HepG2 (cell line): ENCODE measurements at regions not wholly inside any gene's neighbourhood (a gene's known extent, or its start where the extent isn't known, plus 50 kb on each side); places are given as distances from the start of the nearest gene placed in this dataset.

ENCODE experiments used
- ATAC-seq: fragments of 200-7000 bp; cut with Tn5 transposase; 3 replicates; pipeline ENCODE4 v1.9.1; 2020; ENCODE audit warnings: mild to moderate bottlenecking, moderate library complexity
- BruUV-seq: library from RNA; stranded (reverse); fragments of 400-500 nt; replicated peaks from 2 replicates; lab custom pipeline; 2021; lab: Mats Ljungman, UMichigan
- CTCF ChIA-PET: fragments of 300-600 bp; formaldehyde crosslinking; extraction: SDS; loops from one replicate; lab custom pipeline; 2021; ENCODE audit warnings: low total read pairs, inconsistent platforms, low intra/inter-chr PET ratio; lab: Yijun Ruan, JAX
- POLR2A ChIA-PET: fragments of 350-600 bp; sonication (Branson Sonifier 250); formaldehyde crosslinking; loops from one replicate; lab custom pipeline; 2020; ENCODE audit warnings: antibody characterized with exemption, inconsistent platforms; lab: Yijun Ruan, JAX
- DNase-seq: peaks from one replicate; pipeline ENCODE4 v3.0.0-alpha.2; 2015; ENCODE audit warnings: low spot score
- FAIRE-seq: peaks from 3 replicates; lab custom pipeline; 2011; peaks lifted over from hg19 to GRCh38; lab: Jason Lieb, UNC
- H2AFZ ChIP-seq: one replicate; pipeline ENCODE4 v1.6.1; 2011; ENCODE audit warnings: low read length, inconsistent platforms
- H3K27ac ChIP-seq: fragments of 300-600 bp; 3 replicates; pipeline ENCODE4 v1.8.0; 2011; ENCODE audit warnings: mixed run types, mild to moderate bottlenecking, mixed read lengths, low read length, inconsistent platforms; ENCODE audit not compliant: insufficient read depth; ENCODE audit errors: extremely low read length
- H3K27me3 ChIP-seq, 2 experiments: fragments of 200-600 bp in 1 of 2; 2 replicates in 1 of 2; 3 replicates in 1 of 2; pipeline versions ENCODE4 v1.6.0 to v1.8.0; 2011; ENCODE audit warnings: low read length in 2 of 2, mild to moderate bottlenecking in 2 of 2, moderate library complexity in 2 of 2, inconsistent platforms in 1 of 2; ENCODE audit not compliant: insufficient read depth in 2 of 2, control insufficient read depth in 1 of 2
- H3K36me3 ChIP-seq, 2 experiments: fragments of 200-600 bp in 1 of 2; replicated peaks in 1 of 2; 2 replicates in 1 of 2; 3 replicates in 1 of 2; pipeline versions ENCODE4 v1.5.1 to v1.8.0; 2011; ENCODE audit warnings: low read length in 2 of 2, inconsistent platforms in 1 of 2; ENCODE audit not compliant: insufficient read depth in 2 of 2, control insufficient read depth in 1 of 2
- H3K4me1 ChIP-seq: 2 replicates; pipeline ENCODE4 v1.5.1; 2012; ENCODE audit warnings: low read length, inconsistent platforms; ENCODE audit not compliant: insufficient read depth
- H3K4me2 ChIP-seq: 2 replicates; pipeline ENCODE4 v1.6.0; 2011; ENCODE audit warnings: low read depth, low read length, inconsistent platforms
- H3K4me3 ChIP-seq, 3 experiments: fragments of 200-600 bp in 1 of 3; sonication (generic), shearing (Covaris generic) in 1 of 3; replicated peaks in 1 of 3; 2 replicates each; pipeline ENCODE4 v1.5.1; 2011 to 2016; ENCODE audit warnings: low read length in 3 of 3, inconsistent platforms in 2 of 3, low read depth in 2 of 3, mild to moderate bottlenecking in 2 of 3, control low read depth in 1 of 3, mixed read lengths in 1 of 3; ENCODE audit not compliant: insufficient read depth in 1 of 3
- H3K79me2 ChIP-seq: one replicate; pipeline ENCODE4 v1.6.1; 2011; ENCODE audit warnings: low read length, inconsistent platforms; ENCODE audit not compliant: insufficient read depth
- H3K9ac ChIP-seq: 2 replicates; pipeline ENCODE4 v1.6.0; 2011; ENCODE audit warnings: mild to moderate bottlenecking, low read depth, low read length, inconsistent platforms; ENCODE audit not compliant: insufficient read depth
- H3K9me3 ChIP-seq: 2 replicates; pipeline ENCODE4 v1.5.1; 2012; ENCODE audit warnings: mild to moderate bottlenecking, low read length
- H4K20me1 ChIP-seq: 2 replicates; pipeline ENCODE4 v1.6.0; 2011; ENCODE audit warnings: inconsistent platforms, mild to moderate bottlenecking, low read length, moderate library complexity; ENCODE audit not compliant: insufficient read depth
- BCL6 ChIP-seq: IDR thresholded peaks from 2 replicates; pipeline ENCODE4 v1.6.1; 2016; ENCODE audit warnings: missing genetic modification reagents, missing compliant biosample characterization
- DR1 ChIP-seq: sonication (generic); formaldehyde crosslinking; IDR thresholded peaks from 2 replicates; pipeline ENCODE4 v1.8.0; 2021; ENCODE audit warnings: mild to moderate bottlenecking, missing genetic modification reagents, inconsistent platforms
- HMGXB4 ChIP-seq, 2 experiments: sonication (generic) in 1 of 2; formaldehyde crosslinking in 1 of 2; IDR thresholded peaks; 2 replicates each; pipeline versions ENCODE4 v1.4.0 to v1.6.1; 2018 to 2020; ENCODE audit warnings: missing genetic modification reagents in 2 of 2, borderline replicate concordance in 1 of 2, low read depth in 1 of 2, mild to moderate bottlenecking in 1 of 2, missing biosample characterization in 1 of 2
- JUND ChIP-seq: sonication (generic); formaldehyde crosslinking; IDR thresholded peaks from 2 replicates; pipeline ENCODE4 v1.8.0; 2022; ENCODE audit warnings: mild to moderate bottlenecking, missing genetic modification reagents
- KDM4B ChIP-seq: sonication (generic); formaldehyde crosslinking; IDR thresholded peaks from 2 replicates; pipeline ENCODE4 v1.4.0; 2020; ENCODE audit warnings: missing genetic modification reagents
- KDM5A ChIP-seq: fragments of 200-600 bp; sonication (generic); IDR thresholded peaks from 2 replicates; pipeline ENCODE4 v1.7.0; 2018; ENCODE audit warnings: antibody characterized with exemption, mild to moderate bottlenecking, low read length, borderline replicate concordance
- MNT ChIP-seq: fragments of 450-650 bp; IDR thresholded peaks from 2 replicates; pipeline ENCODE4 v1.6.1; 2016
- MXI1 ChIP-seq: IDR thresholded peaks from 3 replicates; pipeline ENCODE4 v1.6.1; 2012; ENCODE audit warnings: low read depth, low read length, inconsistent platforms, borderline replicate concordance
- TFDP2 ChIP-seq: sonication (generic); formaldehyde crosslinking; IDR thresholded peaks from 2 replicates; pipeline ENCODE4 v1.4.0; 2020; ENCODE audit warnings: missing genetic modification reagents
- ZC3H4 ChIP-seq: sonication (generic); formaldehyde crosslinking; IDR thresholded peaks from 2 replicates; pipeline ENCODE4 v1.4.0; 2020; ENCODE audit warnings: missing genetic modification reagents, borderline replicate concordance
- ZNF30 ChIP-seq: sonication (generic); formaldehyde crosslinking; IDR thresholded peaks from 2 replicates; pipeline ENCODE4 v1.5.0; 2020; ENCODE audit warnings: mild to moderate bottlenecking, missing genetic modification reagents
- ZNF558 ChIP-seq: sonication (generic); formaldehyde crosslinking; IDR thresholded peaks from 2 replicates; pipeline ENCODE4 v1.9.0; 2022; ENCODE audit warnings: mild to moderate bottlenecking, missing genetic modification reagents, borderline replicate concordance
- ZNF567 ChIP-seq: sonication (generic); formaldehyde crosslinking; IDR thresholded peaks from 2 replicates; pipeline ENCODE4 v1.8.1; 2023; ENCODE audit warnings: mild to moderate bottlenecking, missing genetic modification reagents, borderline replicate concordance
- WGBS: methylation state at CpG from one replicate; pipeline ENCODE4 v1.1.6; 2017; ENCODE audit warnings: low lambda C conversion rate; 5-methylcytosine and 5-hydroxymethylcytosine counted together
- in situ Hi-C: cut with HindIII; loops from 2 replicates; pipeline ENCODE4 v1.10.0; 2017; ENCODE audit warnings: low pct_unique_long_range_greater_than_20kb; ENCODE audit not compliant: extremely low pct_ligation_motif_present
- intact Hi-C: fragments of 100-400 bp; cut with micrococcal nuclease; formaldehyde crosslinking; loops from one replicate; pipeline ENCODE4 v1.10.0; 2022; ENCODE audit not compliant: unreplicated experiment

- DNase-seq: no peak
- Histone ChIP-seq H3K4me2 (no peak overlapping the region), H3K36me3 (no peaks in the 10 kb centered on the region), H3K4me1 (no peaks in the 10 kb centered on the region), H3K27me3 (no peaks in the 10 kb centered on the region; a peak in 1 of 5 replicates), H3K27ac (no peak overlapping the region)
- FAIRE-seq: no peak
- ATAC-seq: no peak
- WGBS: 0% methylated on average over 3 of the region's 3 CpGs
- in situ Hi-C loops: no loop called here
- CTCF ChIA-PET: no interaction called here
- TF ChIP-seq TFDP2 (CRISPR knock-in tag) (no peak), ZNF567 (CRISPR knock-in tag) (no peak), ZNF30 (CRISPR knock-in tag) (no peak)
- TF ChIP-seq, all 625 proteins: peak for 0
- intact Hi-C loops: no loop called here
- no TSS peak for BruUV-seq
- no peaks in the 10 kb centered on the region for H4K20me1 ChIP-seq
- H3K9me3 ChIP-seq: no peaks in the 10 kb centered on the region
- no peaks in the 10 kb centered on the region for H3K79me2 ChIP-seq
- H2AFZ ChIP-seq: no peak overlapping the region
- no peak overlapping the region for H3K9ac ChIP-seq
- POLR2A ChIA-PET: no interaction called here
- H3K4me3 ChIP-seq: no peak overlapping the region
Measured at GRCh38 chr5:136491806-136492205, 126.5 kb upstream of the TRPC7 start.

GRCh38 chr5:136484808-136485325 lies 119.5 kb upstream of the TRPC7 start:
- ChIA-PET POLR2A (no interaction called here), CTCF (no interaction called here)
- no TSS peak for BruUV-seq
- no peaks in the 10 kb centered on the region for H3K4me1 ChIP-seq
- DNase-seq (no peak), FAIRE-seq (no peak), ATAC-seq (no peak)
- no peaks in the 10 kb centered on the region for H3K79me2 ChIP-seq
- H3K4me2 ChIP-seq: no peak overlapping the region
- H2AFZ ChIP-seq: no peak overlapping the region
- 42% methylated on average over 3 of the region's 3 CpGs for WGBS
- no peak overlapping the region for H3K4me3 ChIP-seq
- in situ Hi-C loops (no loop called here), intact Hi-C loops (no loop called here)
- H3K27me3 ChIP-seq: no peaks in the 10 kb centered on the region; a peak in 1 of 5 replicates
- no peaks in the 10 kb centered on the region for H3K9me3 ChIP-seq
- no peaks in the 10 kb centered on the region for H4K20me1 ChIP-seq
- H3K27ac ChIP-seq: no peak overlapping the region
- H3K36me3 ChIP-seq: no peaks in the 10 kb centered on the region
- no peak overlapping the region for H3K9ac ChIP-seq
- TF ChIP-seq KDM4B (CRISPR knock-in tag) (no peak), HMGXB4 (CRISPR knock-in tag; IDR thresholded peaks at IDR 0.05; ENCODE audit: borderline replicate concordance in 1 of 2, low read depth in 1 of 2) (no peak), BCL6 (CRISPR knock-in tag) (no peak), ZC3H4 (CRISPR knock-in tag) (no peak), MNT (no peak), JUND (CRISPR knock-in tag) (no peak), MXI1 (no peak), DR1 (CRISPR knock-in tag) (no peak), ZNF558 (CRISPR knock-in tag) (no peak), KDM5A (no peak)
